Duodenal mucosa (tissue), 2 donors: ENCODE measurements at regions not wholly inside any gene's neighbourhood (a gene's known extent, or its start where the extent isn't known, plus 50 kb on each side); places are given as distances from the start of the nearest gene placed in this dataset.

Source experiments
- H3K27ac ChIP-seq: one replicate; pipeline ENCODE4 v1.7.0; 2013; ENCODE audit warnings: low read depth, low read length
- H3K27me3 ChIP-seq, 2 donors: one replicate each; pipeline ENCODE4 v1.7.0; 2013; ENCODE audit warnings: low read length in 2 of 2, control low read depth in 1 of 2; ENCODE audit not compliant: insufficient read depth in 2 of 2, control insufficient read depth in 1 of 2
- H3K36me3 ChIP-seq, 2 donors: one replicate each; pipeline ENCODE4 v1.7.0; 2013; ENCODE audit warnings: low read length in 2 of 2, control low read depth in 1 of 2; ENCODE audit not compliant: insufficient read depth in 2 of 2, control insufficient read depth in 1 of 2
- H3K4me1 ChIP-seq, 2 donors: one replicate each; pipeline ENCODE4 v1.7.0; 2013; ENCODE audit warnings: low read length in 2 of 2, control low read depth in 1 of 2; ENCODE audit not compliant: insufficient read depth in 2 of 2, control insufficient read depth in 1 of 2
- H3K4me3 ChIP-seq, 2 donors: one replicate each; pipeline ENCODE4 v1.7.0; 2013; ENCODE audit warnings: low read length in 2 of 2, low read depth in 1 of 2
- H3K9ac ChIP-seq, 2 donors: one replicate each; pipeline ENCODE4 v1.7.0; 2013; ENCODE audit warnings: low read length in 2 of 2, low read depth in 1 of 2
- H3K9me3 ChIP-seq, 2 donors: one replicate each; pipeline ENCODE4 v1.7.0; 2013; ENCODE audit warnings: low read length in 2 of 2, control low read depth in 1 of 2; ENCODE audit not compliant: control insufficient read depth in 1 of 2

DNA sequence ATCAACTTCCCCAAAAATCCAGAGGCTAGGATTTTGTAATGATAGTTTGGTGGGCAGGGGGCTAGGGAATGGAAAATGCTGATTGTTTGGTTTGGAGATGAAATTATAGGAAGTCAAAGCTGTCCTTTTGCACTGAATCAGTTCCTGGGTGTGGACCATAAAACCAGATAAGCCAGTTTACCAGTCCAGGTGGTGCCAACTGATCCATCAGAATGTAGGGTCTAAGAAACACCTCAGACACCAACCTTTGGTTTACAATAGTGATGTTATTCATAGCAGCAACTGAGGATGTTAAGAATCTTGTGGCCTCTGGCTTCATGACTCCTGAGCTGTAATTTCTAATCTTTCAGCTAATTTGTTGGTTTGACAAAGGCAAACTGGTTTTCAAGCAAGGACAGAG is 496.6 kb upstream of the EPHA7 start:
- H3K9ac ChIP-seq = no peak overlapping the region
- no peaks in the 10 kb centered on the region for H3K36me3 ChIP-seq
- H3K9me3 ChIP-seq = no peaks in the 10 kb centered on the region
- H3K27me3 ChIP-seq = no peaks in the 10 kb centered on the region
- H3K4me3 ChIP-seq = no peak overlapping the region
- H3K27ac ChIP-seq = no peak overlapping the region
- peaks cover 4 to 5% of the 10 kb centered on the region in 2 donors for H3K4me1 ChIP-seq

DNA sequence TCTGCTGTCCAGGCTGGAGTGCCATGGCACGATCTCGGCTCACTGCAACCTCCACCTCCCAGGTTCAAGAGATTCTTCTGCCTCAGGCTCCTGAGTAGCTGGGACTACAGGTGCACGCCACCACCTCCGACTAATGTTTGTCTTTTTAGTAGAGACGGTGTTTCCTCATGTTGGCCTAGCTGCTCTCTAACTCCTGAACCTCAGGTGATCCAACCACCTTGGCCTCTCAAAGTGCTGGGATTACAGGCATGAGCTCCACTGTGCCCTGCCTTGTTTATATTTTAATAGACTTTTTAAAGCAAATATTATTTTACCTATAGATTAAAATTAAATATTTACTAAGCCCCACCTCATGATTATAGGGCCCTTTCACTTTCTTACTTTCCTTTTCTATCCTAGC is 483.2 kb upstream of the EPHA7 start:
- no peaks in the 10 kb centered on the region for H3K27me3 ChIP-seq
- H3K4me3 ChIP-seq = no peak overlapping the region
- no peak overlapping the region for H3K27ac ChIP-seq
- no peaks in the 10 kb centered on the region for H3K4me1 ChIP-seq
- no peaks in the 10 kb centered on the region for H3K36me3 ChIP-seq
- H3K9me3 ChIP-seq = no peaks in the 10 kb centered on the region
- no peak overlapping the region for H3K9ac ChIP-seq

DNA sequence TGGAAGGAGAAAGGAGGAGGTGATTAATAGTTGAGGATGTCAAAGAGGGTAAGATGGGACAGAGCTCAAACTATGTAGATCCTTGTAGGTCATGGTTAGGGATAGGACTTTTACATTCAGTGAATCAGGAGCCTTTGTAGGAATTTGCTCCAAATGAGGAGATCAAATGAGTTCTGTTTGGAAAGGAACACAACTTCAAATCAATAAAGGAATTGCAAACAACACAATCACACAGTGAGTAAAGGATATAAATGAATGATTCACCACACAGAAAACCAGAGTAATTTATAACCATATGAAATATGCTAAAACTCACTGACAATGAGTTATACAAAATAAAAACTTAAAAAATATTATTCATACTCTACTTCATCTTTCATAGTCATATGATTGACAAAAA is 480.8 kb upstream of the EPHA7 start:
- H3K4me1 ChIP-seq = no peaks in the 10 kb centered on the region
- no peak overlapping the region for H3K9ac ChIP-seq
- H3K36me3 ChIP-seq = no peaks in the 10 kb centered on the region
- no peaks in the 10 kb centered on the region for H3K9me3 ChIP-seq
- H3K4me3 ChIP-seq = no peak overlapping the region
- H3K27me3 ChIP-seq = no peaks in the 10 kb centered on the region
- H3K27ac ChIP-seq = no peak overlapping the region

DNA sequence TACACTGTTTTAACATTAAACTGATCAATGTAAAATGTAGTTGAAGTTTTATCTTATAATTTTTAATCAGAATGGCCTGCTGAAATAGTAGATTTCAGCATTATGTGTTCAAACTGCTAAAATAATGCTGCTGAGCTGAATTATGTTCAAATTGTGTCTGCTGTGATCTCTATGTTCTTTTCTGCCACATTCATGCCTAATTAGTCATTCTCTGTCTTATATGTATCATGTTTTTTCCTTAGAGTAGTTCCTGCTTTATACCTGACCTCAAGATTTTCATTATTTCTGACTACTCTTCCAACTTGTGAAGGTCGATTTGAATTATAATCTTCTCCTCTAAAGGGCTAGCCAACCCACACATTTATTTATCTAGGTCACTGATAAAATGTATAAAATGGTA is 476.7 kb upstream of the EPHA7 start:
- no peaks in the 10 kb centered on the region for H3K4me1 ChIP-seq
- H3K27ac ChIP-seq = no peak overlapping the region
- no peaks in the 10 kb centered on the region for H3K9me3 ChIP-seq
- H3K9ac ChIP-seq = no peak overlapping the region
- H3K27me3 ChIP-seq = no peaks in the 10 kb centered on the region
- no peak overlapping the region for H3K4me3 ChIP-seq
- H3K36me3 ChIP-seq = no peaks in the 10 kb centered on the region

DNA sequence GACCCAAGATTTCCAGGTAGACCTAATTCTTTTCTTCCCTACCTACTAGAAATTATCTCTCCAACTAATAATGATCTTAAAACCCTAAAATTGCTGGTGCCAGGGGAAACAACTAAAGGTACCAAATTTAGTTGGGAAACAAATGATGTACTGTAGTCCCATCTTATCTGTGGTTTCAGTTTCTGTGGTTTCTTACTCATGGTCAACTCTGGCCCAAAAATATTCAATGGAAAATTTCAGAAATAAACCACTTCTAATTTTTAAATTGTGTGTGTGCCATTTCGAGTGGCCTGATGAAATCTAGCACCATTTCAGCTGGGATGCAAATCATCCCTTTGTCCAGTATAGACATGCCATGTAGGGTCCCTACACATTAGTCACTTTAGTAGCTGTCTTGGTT is 475.2 kb upstream of the EPHA7 start:
- Histone ChIP-seq H3K27ac (no peak overlapping the region), H3K36me3 (no peaks in the 10 kb centered on the region), H3K4me1 (no peaks in the 10 kb centered on the region), H3K9me3 (no peaks in the 10 kb centered on the region), H3K4me3 (no peak overlapping the region), H3K9ac (no peak overlapping the region), H3K27me3 (no peaks in the 10 kb centered on the region)

DNA sequence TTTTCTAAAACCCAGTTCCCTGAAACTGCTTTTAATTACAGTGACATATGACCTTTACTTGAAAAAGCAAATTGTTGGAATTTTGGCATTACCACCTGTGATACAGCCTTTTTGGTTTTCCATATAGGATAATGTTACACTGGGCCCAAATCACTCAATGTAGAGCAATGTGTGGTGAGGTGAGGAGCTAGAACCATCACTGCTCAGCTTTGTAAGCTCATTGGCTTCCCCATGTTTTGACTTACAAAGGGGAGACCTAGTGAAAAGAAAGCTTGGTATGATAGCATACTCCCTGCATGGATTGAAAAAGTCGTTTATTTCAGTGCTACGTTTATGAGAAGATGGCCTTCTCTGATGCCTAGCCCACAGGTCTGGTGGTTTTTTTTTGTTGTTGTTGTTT is 470.4 kb upstream of the EPHA7 start:
- Histone ChIP-seq H3K36me3 (no peaks in the 10 kb centered on the region), H3K4me3 (no peak overlapping the region), H3K27ac (no peak overlapping the region), H3K9me3 (no peaks in the 10 kb centered on the region), H3K9ac (no peak overlapping the region), H3K4me1 (no peaks in the 10 kb centered on the region), H3K27me3 (no peaks in the 10 kb centered on the region)

DNA sequence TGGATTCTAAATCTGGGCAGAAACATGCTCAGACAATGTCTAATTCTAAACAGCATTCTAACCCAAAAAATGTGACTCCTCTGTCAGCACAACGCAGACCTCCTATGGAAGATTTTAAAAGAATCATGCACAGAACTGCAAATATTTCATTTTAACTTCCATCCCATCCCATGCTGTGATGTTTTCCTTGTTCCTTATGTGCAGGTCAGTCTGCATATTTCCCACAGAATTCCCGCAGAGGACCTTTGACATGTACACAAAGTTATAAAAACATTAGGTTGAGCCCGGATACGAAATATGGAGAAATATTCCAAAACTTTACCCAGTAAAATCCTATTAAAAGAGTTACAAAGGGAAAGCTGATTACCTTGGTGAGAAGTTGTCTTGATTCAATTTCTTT is 467.1 kb upstream of the EPHA7 start:
- Histone ChIP-seq H3K36me3 (no peaks in the 10 kb centered on the region), H3K4me1 (no peaks in the 10 kb centered on the region), H3K27me3 (no peaks in the 10 kb centered on the region), H3K27ac (no peak overlapping the region), H3K4me3 (no peak overlapping the region), H3K9ac (no peak overlapping the region), H3K9me3 (no peaks in the 10 kb centered on the region)

DNA sequence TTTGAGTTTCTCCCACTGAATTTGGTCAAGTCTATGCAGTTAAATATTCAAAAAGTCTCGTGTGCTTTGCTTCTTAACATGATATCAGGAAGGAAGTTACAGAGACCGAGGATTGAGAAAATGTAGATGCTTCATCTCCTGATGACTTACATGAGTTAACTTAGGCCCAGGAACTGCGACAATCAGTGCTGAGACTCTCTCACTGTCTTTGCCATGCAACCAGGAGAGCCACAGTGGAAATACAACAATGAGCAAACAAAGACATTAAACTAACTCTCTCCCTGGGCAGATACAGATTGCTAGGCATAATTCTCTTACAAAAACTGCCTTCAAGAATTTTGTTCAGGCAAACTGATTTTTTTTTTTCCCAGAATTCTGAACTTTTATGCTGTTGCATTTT is 440.6 kb upstream of the EPHA7 start:
- Histone ChIP-seq H3K4me3 (no peak overlapping the region), H3K9ac (no peak overlapping the region), H3K9me3 (no peaks in the 10 kb centered on the region), H3K4me1 (no peaks in the 10 kb centered on the region), H3K27ac (no peak overlapping the region), H3K27me3 (no peaks in the 10 kb centered on the region), H3K36me3 (no peaks in the 10 kb centered on the region)

DNA sequence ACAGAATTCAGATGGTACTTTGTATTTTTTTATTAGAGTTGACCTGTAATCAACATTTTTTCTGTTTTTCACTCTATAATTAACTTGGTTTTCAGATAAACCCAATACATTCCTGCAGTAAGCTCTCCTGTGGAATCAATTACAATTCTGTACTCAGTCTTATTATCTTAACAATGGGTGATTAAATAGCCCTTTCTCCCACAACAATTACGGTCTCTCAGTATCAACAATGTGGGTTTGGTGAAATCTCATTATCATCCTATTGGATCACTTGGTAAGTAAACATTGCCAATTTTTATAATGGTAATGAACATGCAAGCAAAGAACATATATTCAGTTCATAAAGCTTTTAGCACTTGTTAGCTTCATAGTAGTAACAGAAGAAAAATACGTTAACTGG is 438.9 kb upstream of the EPHA7 start:
- H3K27me3 ChIP-seq = no peaks in the 10 kb centered on the region
- no peaks in the 10 kb centered on the region for H3K9me3 ChIP-seq
- no peak overlapping the region for H3K27ac ChIP-seq
- H3K9ac ChIP-seq = no peak overlapping the region
- no peaks in the 10 kb centered on the region for H3K36me3 ChIP-seq
- no peak overlapping the region for H3K4me3 ChIP-seq
- no peaks in the 10 kb centered on the region for H3K4me1 ChIP-seq

DNA sequence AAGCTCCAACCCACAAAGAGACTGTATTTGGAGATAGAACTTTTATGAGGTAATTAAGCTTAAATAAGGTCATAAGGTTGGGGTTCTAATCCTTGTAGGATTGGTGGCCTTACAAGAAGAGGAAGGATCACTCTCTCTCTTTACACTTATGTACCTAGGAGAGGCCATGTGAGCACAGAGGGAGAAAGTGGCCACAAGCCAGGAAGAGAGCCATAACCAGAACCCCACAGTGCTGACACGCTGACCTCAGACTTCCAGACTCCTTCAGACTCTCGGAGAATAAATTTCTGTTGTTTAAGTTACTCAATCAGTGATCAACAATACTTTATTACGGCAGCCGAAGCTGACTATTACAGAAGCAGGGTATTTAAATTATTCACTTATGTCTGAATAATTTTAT is 430.5 kb upstream of the EPHA7 start:
- Histone ChIP-seq H3K27me3 (no peaks in the 10 kb centered on the region), H3K36me3 (no peaks in the 10 kb centered on the region), H3K27ac (no peak overlapping the region), H3K9me3 (no peaks in the 10 kb centered on the region), H3K4me1 (no peaks in the 10 kb centered on the region), H3K4me3 (no peak overlapping the region), H3K9ac (no peak overlapping the region)

DNA sequence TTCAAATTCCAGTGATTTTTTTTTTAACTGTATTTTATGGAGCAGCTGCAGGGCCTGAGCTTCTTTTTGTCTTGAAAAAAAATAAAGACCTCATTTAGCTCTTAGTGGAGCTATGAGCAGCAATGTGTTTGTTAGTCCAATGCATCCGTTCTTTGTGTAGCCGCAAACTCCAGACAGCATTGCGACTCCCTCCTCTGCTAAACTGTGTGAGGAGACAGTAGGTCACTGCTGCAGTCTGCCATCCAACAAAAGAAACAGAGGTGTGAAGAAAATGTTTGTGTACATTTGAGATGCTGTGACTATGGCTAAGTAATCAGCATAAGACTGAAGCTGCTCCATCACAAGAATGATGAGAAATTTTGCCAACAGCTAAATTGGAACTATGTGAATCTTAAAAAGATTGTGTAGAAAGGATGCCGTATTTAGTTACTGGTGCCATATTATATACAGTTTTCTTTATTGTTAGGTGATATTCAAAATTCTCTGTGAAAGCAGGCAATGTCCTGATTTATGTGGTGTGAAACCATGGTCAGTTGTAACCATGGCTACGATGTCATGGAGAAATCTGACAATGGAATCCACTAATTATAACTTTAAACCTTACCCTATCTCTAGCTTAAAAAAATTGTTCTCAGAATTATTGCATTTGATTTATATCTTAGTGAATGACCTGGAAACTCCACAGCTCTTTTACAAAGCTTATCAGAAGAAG is 428.8 kb upstream of the EPHA7 start:
- H3K36me3 ChIP-seq = no peaks in the 10 kb centered on the region
- no peak overlapping the region for H3K9ac ChIP-seq
- no peaks in the 10 kb centered on the region for H3K4me1 ChIP-seq
- no peaks in the 10 kb centered on the region for H3K9me3 ChIP-seq
- H3K4me3 ChIP-seq = no peak overlapping the region
- H3K27me3 ChIP-seq = no peaks in the 10 kb centered on the region
- H3K27ac ChIP-seq = no peak overlapping the region
